NOMO-1 treated with dmso at 0.1 percent for 144 hours (cell line): ENCODE measurements at regions not wholly inside any gene's neighbourhood (a gene's known extent, or its start where the extent isn't known, plus 50 kb on each side); places are given as distances from the start of the nearest gene placed in this dataset.
"Not testable (repeated sequence)": the region's sequence is repeated elsewhere in the genome, so short reads cannot be mapped to it uniquely, and the experiment has no call there.

Experiments
- DNase-seq: peaks from one replicate; lab custom pipeline; 2025; ENCODE audit not compliant: unreplicated experiment; lab: John Stamatoyannopoulos, UW

DNA sequence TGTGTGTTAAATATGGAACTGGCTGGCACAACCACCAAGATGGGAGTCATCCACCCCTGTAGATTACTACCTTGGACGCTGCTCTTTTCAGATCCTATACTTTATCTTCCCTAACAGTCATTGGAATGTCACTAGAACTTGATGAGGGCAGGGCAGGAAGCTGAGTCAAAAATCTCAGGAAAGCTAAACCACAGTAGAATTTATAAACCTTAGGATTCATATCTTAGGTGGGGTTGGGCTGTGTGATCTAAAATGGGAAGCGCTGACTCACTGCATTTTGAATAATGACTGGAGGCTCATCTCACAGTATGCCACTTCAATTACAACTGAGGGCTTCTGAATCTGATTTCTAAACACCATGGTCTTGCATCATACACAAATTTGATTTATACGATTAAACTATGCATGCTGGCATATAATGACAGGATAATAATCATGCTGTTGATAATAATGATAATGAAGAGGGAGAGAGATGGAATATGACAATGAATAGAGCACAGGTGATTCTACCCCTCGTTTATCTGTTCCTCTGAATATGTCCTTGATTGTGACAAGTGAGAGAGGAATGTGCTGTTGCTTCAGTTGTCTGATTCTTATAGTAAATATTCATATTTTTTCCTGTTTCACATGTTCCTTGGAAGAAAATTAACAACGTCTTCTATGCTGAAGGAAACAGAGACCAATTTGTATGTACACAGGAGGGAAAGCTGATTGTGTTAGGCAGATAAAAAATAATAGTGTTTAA lies 270.3 kb upstream of the HS3ST1 start:
- DNase-seq, result no peak

DNA sequence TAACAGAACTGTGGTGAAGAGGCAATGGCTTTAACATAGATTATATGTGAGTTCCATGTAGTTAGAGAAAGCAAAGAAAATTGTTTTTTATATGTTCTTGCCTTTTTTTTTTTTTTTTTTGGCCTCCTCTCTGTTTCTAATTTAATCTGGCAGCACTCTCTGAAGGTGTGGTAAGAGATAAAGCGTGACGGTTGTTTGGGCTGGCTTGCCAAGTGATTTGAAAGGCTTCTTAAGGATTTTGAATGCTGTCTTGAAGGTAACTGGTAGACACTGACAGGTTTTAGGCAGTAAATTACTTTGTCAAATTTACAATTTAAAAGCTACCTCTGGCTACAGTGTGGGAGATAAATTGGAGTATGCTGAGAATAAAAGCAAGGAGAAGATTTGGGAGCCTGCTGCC lies 269.3 kb upstream of the HS3ST1 start:
- DNase-seq, result no peak

DNA sequence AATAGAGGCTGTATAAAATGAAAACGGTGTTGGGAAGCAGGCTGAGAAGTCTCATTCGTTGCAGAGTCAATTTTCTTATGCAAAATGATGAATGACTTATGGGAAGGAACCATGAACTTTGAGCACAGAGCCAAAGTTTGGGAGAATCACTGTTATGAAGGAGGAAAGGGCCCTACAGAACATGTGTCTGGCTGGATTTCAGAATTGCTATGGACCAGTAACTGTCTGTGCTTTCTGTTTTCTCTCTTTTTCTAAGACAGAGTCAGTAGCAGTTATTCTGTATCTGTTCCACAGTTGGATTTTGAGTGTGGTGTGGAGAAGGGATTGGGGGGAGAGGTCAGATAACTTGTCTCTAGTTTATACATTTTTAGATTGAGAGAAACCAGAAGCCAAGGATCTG lies 265.0 kb upstream of the HS3ST1 start:
- DNase-seq, result no peak

GRCh38 chr4:11691236-11691635 lies 262.5 kb upstream of the HS3ST1 start:
- DNase-seq, result no peak

- no peak for DNase-seq
These were observed 259.0 kb upstream of the HS3ST1 start for GRCh38 chr4:11687727-11688126.

DNA sequence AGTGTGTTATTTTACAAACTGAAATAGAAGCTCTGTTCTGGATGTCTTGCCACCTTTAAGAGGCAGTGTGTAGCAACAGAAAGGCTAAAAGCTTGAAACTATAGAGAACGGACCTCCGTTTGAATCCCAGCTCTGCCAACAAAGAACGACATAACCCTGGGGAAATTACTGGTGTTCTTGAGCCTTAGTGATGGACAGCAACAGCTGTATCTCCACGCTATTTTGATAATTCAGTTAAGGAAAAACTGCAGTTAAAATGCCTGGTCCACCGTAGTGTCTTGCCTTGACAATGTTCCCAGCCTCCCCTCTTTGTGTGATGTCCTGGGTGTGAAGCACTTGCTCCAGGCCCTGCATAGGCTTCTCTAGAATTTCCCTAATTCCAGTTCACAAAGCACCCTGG lies 256.8 kb upstream of the HS3ST1 start:
- no peak for DNase-seq

- DNase-seq, result no peak
These were observed 246.5 kb upstream of the HS3ST1 start for GRCh38 chr4:11675051-11675800.

GRCh38 chr4:11670304-11670703 lies 241.6 kb upstream of the HS3ST1 start:
- no peak for DNase-seq

- no peak for DNase-seq
These were observed 240.5 kb upstream of the HS3ST1 start for GRCh38 chr4:11669156-11669555.

DNA sequence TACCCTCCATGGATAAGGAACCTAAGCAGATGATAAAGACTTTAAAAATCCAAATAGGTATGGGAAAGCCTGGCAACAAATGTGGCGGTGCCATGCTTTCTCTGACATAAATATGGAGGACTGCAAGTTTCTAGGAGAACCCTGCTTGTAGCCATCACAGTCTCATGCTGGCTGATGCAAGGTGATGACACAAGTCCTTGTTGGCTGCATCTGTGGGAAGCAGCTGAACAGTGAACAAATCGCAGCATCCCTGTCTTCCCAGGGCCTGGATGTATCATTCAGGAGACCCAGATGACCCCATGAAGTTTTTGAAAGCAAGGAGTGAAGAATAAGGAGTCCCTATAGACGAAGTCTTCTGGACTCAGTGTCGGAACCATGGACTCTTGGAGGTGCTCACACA lies 234.4 kb upstream of the HS3ST1 start:
- DNase-seq, result no peak

DNA sequence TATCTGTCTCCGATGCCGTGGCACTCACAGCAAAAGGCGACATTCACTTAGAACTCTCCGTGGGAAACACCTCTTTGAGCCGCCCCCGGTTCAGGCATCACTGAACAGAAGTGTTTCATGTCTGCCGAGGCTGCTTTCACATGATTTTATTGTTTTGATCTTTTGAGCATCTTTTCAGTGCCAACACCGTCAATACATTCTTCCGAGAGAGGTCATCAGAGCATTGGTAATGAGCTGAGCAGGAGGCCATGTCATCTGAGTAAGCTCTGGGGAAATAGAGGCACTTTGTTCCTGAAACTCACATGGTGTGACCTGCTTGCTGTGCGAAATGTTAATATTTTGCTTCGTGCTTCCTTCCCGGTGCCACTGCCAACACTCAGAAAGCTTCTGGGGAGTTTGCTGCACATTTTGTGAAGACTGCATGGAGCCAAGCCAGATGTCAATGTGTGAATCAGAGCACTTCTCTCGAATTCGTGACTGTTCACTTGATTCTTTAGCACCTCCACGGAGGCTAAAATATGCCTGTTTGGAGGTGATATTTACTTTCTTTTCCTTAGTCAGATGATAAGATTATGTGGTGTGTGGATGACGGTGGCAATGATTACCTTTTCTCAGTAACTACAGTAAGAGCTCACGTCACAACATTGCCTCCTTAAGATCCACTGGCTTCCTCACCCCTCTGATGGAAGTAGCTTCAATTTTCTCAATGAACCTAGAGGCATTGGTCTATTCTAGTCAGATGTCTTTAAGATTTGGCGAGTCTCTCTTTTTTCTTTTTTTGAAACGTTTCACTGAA lies 222.3 kb upstream of the HS3ST1 start:
- no peak for DNase-seq

DNA sequence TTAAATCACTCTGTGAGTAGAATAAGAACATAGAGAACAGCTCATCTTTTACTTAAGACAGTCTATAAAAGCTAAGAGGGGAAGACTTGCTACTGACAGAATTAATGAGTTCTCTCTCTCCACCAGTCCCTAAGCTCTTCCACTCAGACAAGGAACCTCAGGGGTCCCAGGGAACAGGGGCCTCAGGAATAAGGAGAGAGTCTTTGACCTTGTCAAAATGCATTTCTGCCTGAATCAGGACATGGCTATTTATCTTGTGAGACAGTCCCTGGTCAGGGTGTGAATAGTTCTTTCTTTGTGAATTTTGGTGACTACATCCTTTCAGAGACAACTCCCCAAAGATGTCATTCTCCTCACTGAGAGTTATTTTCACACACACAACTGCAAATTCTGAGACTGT lies 218.7 kb upstream of the HS3ST1 start:
- DNase-seq, result no peak

DNA sequence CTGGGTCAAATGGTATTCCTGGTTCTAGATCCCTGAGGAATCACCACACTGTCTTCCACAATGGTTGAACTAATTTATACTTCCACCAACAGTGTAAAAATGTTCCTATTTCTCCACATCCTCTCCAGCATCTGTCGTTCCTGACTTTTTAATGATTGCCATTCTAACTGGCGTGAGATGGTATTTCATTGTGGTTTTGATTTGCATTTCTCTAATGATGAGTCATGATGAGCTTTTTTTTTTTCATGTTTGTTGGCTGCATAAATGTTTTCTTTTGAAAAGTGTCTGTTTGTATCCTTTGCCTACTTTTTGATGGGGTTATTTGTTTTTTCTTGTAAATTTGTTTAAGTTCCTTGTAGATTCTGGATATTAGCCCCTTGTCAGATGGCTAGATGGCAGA lies 214.4 kb upstream of the HS3ST1 start:
- not testable (repeated sequence) for DNase-seq

DNA sequence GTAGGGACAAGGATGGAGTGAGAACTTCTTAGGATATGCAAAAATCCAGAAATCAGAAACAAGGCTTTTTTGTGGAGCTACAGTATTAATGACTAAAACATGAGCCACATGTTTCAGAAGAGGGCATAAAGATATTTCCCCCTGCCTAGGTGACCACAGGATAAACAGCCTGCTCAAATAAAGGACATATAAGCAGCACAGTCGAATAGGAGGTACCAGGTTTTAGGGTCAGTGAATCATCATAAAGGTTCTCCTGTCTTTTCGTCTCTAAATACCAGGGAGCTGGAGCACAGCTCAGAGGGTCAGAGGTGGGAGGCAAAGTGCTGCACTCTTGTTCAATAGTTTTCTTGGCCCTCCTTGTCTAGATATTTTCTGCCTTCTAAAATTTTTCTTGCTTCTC lies 211.9 kb upstream of the HS3ST1 start:
- no peak for DNase-seq

DNA sequence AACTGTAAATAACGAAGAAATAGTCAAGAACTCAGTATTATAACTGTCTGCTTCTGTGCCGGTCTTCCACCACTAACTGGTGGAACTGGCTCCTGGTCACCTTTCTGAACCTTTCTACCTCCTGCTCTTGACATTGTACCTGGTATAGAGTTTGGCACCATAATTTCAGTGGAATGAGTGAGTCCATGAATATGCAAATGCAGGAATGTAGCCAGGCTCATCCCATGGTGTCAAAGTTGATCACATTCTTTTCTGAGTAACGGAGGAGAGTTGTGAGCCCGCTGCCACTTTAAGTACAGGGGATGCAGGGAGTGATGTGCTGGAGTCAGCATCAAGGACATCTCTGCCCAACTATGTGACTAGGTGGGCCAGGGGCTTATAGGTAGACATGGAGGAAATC lies 207.9 kb upstream of the HS3ST1 start:
- no peak for DNase-seq

GRCh38 chr4:11636031-11636430 lies 207.3 kb upstream of the HS3ST1 start:
- DNase-seq, result no peak

DNA sequence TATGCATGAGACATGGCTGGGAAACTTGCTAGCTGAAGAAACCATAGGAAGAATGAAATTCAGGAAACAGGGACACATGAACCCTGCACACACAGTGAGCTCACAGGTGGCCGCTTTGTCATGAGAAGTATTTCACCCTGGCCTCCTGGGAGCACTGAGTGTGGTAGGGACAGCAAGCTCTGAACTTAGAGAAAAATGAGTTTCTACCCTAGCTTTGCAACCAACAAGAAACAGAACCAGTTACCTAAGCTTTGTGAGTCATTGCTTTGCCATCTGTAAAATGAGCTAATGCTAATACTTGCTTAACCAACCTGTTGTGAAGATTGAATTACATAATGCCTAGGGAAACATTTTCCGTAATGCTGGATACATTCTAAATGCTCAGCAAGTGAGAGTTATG lies 206.6 kb upstream of the HS3ST1 start:
- no peak for DNase-seq

DNA sequence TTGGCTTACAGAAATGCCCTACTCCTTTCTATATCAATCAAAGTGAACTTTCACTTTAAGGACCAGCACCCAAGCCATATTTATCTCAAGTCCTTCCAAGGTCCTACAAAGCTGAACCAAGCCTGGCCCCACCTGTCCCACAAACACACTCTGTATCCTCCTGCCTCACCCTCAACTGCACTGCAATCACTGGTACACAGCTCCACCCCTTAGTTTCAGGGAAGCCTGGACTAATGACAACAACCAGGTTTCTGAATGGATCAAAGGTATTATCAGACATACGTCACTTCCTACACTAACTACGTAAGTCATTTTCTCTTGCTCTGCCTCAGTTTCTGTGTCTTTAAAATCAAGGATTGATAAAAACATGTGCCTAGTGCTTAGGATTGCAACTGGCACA lies 205.6 kb upstream of the HS3ST1 start:
- DNase-seq, result no peak

DNA sequence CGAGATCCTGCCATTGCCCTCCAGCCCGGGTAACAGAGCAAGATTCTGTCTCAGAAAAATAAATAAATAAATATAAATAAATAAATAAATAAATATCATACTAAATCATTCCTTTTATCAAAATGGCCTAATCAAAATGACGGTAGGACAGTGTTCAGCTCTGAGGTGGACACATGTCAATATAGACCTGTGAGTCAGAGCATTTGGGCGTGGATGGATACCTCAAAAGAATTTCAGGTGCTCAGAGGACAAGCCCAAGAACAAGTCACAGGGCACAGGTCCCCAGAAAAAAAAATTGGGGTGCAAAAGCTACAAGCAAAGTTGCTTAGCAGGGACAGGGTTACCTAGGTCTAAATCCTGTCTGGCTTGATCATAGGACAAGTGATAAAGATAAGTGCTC lies 204.7 kb upstream of the HS3ST1 start:
- no peak for DNase-seq

DNA sequence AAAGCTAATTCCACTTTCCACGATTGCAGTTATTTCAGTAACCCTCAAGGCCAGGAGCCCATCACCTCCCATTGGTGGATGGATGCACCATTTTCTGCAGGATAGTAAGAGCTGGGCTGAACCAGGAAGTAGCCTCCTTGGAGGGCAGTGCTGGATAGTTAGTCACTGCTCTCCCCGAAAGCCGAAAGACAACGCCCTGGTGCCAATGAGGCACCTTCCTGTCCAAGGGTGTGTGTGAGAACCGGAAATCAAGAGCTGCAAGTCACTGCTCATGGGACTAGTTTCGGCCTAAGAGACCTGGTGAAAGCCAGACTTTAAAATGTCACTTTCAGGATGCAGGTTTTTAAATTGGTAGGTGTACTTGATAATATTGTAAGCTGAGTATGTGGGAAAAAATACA lies 203.8 kb upstream of the HS3ST1 start:
- DNase-seq, result no peak

- no peak for DNase-seq
These were observed 203.3 kb upstream of the HS3ST1 start for GRCh38 chr4:11632025-11632424.

- no peak for DNase-seq
These were observed 202.7 kb upstream of the HS3ST1 start for GRCh38 chr4:11631416-11631815.
